ENCODE measurements at regions not wholly inside any gene's neighbourhood (a gene's known extent, or its start where the extent isn't known, plus 50 kb on each side); places are given as distances from the start of the nearest gene placed in this dataset.

GRCh38 chr2:66919286-66919685, 477.8 kb upstream of the ETAA1 start:
- H3K4me3 ChIP-seq (ENCODE audit: low read depth, low read length), result no peak overlapping the region
- DNase-seq (ENCODE audit: low read depth), result no peak
- no peak for TF ChIP-seq CTCF (IDR thresholded peaks at IDR 0.05; ENCODE audit: insufficient read depth, low read length)

- TF ChIP-seq CTCF (IDR thresholded peaks at IDR 0.05; ENCODE audit: insufficient read depth, low read length), result no peak
- H3K4me3 ChIP-seq (ENCODE audit: low read depth, low read length), result no peak overlapping the region
- DNase-seq (ENCODE audit: low read depth), result no peak
These were observed 476.7 kb upstream of the ETAA1 start for GRCh38 chr2:66920415-66920814.

- DNase-seq (ENCODE audit: low read depth), result peak; percentile 62
- no peak overlapping the region for H3K4me3 ChIP-seq (ENCODE audit: low read depth, low read length)
- no peak for TF ChIP-seq CTCF (IDR thresholded peaks at IDR 0.05; ENCODE audit: insufficient read depth, low read length)
These were observed 472.0 kb upstream of the ETAA1 start for GRCh38 chr2:66925128-66925527.

GRCh38 chr2:66926594-66927112, 470.5 kb upstream of the ETAA1 start:
- no peak overlapping the region for H3K4me3 ChIP-seq (ENCODE audit: low read depth, low read length)
- no peak for DNase-seq (ENCODE audit: low read depth)
- no peak for TF ChIP-seq CTCF (IDR thresholded peaks at IDR 0.05; ENCODE audit: insufficient read depth, low read length)

- no peak overlapping the region for H3K4me3 ChIP-seq (ENCODE audit: low read depth, low read length)
- peak; percentile 91 for DNase-seq (ENCODE audit: low read depth)
- peak; percentile 15 for TF ChIP-seq CTCF (IDR thresholded peaks at IDR 0.05; ENCODE audit: insufficient read depth, low read length)
These were observed 467.3 kb upstream of the ETAA1 start for GRCh38 chr2:66929632-66930338.

- TF ChIP-seq CTCF (IDR thresholded peaks at IDR 0.05; ENCODE audit: insufficient read depth, low read length), result no peak
- no peak overlapping the region for H3K4me3 ChIP-seq (ENCODE audit: low read depth, low read length)
- DNase-seq (ENCODE audit: low read depth), result no peak
These were observed 466.6 kb upstream of the ETAA1 start for GRCh38 chr2:66930339-66931220.
